Astrocyte of the spinal cord (primary cell): ENCODE measurements at regions not wholly inside any gene's neighbourhood (a gene's known extent, or its start where the extent isn't known, plus 50 kb on each side); places are given as distances from the start of the nearest gene placed in this dataset.

ENCODE experiments used
- DNase-seq: peaks from one replicate; pipeline ENCODE4 v3.0.0; 2011; ENCODE audit warnings: low read depth, low spot score
- H3K4me3 ChIP-seq: 2 replicates; pipeline ENCODE4 v1.5.1; 2011; ENCODE audit warnings: low read depth, mild to moderate bottlenecking, low read length, moderate library complexity
- CTCF ChIP-seq: IDR thresholded peaks from 2 replicates; pipeline ENCODE4 v1.5.1; 2012; ENCODE audit warnings: low read depth, mild to moderate bottlenecking, low read length, inconsistent platforms
- in situ Hi-C: cut with HindIII; loops from 2 replicates; pipeline ENCODE4 v1.10.0; 2017; ENCODE audit warnings: low sequenced_read_pairs

DNA sequence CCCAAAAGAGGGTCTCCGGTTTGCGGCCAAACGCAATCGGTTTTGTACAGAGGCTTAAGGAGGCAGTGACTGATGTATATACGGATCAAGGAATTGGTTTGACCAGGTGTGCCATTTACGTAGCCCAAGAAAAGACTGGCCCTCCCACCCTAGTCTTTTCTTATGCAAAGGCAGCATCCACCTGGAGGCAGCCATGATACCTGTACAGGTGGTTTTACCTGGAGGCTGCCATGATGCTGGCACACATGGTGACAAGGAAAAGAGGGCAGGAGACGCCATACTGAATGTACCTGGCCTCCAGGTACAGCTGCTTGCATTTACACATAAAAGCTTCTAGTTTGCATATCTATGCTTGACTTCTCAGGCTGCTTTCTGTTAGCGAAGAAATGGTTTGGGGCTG lies 917.7 kb upstream of the INTU start:
- H3K4me3 ChIP-seq, result no peak overlapping the region
- in situ Hi-C loops, result no loop called here
- no peak for DNase-seq
- no peak for TF ChIP-seq CTCF

GRCh38 chr4:126715681-126716080 lies 917.1 kb upstream of the INTU start:
- DNase-seq, result no peak
- in situ Hi-C loops, result no loop called here
- TF ChIP-seq CTCF, result no peak

DNA sequence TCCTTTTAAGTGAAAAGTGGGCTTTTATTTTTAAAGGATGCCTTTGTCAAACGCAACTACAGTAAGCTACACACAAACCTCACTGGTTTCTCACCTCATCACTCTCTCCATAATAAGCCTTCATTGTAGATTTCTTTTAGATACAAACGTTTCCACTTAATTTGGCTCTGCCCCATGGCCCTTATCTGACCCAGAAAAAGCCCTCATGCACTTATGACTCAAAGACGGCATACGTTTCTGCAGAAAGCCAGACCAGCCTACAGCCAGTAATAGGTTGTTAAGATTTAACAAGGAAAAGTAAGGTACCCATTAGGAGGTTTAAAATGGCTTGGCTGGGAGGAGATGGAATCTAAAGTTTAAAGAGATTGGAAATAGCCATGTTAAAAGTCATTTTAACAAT lies 914.6 kb upstream of the INTU start:
- H3K4me3 ChIP-seq, result no peak overlapping the region
- in situ Hi-C loops, result no loop called here
- no peak for TF ChIP-seq CTCF
- no peak for DNase-seq

More at GRCh38 chr4:126715681-126716080, 917.1 kb upstream of the INTU start:
- H3K4me3 ChIP-seq, result no peak overlapping the region

- TF ChIP-seq CTCF, result no peak
- in situ Hi-C loops, result no loop called here
- no peak overlapping the region for H3K4me3 ChIP-seq
- DNase-seq, result no peak
Measured at GRCh38 chr4:126719852-126720251, 912.9 kb upstream of the INTU start.

- DNase-seq, result no peak
- H3K4me3 ChIP-seq, result no peak overlapping the region
- in situ Hi-C loops, result no loop called here
- TF ChIP-seq CTCF, result no peak
Measured at GRCh38 chr4:126725906-126726305, 906.9 kb upstream of the INTU start.

- no peak for TF ChIP-seq CTCF
- peak; percentile 36 for DNase-seq
- H3K4me3 ChIP-seq, result no peak overlapping the region
- in situ Hi-C loops, result no loop called here
Measured at GRCh38 chr4:126727461-126727860, 905.3 kb upstream of the INTU start.

- in situ Hi-C loops, result no loop called here
- DNase-seq, result no peak
- TF ChIP-seq CTCF, result no peak
- no peak overlapping the region for H3K4me3 ChIP-seq
Measured at GRCh38 chr4:126731062-126731461, 901.7 kb upstream of the INTU start.
